K562 (cell line): ENCODE measurements at regions not wholly inside any gene's neighbourhood (a gene's known extent, or its start where the extent isn't known, plus 50 kb on each side); places are given as distances from the start of the nearest gene placed in this dataset.

Experiments
- ATAC-seq: fragments of 200-7000 bp; cut with Tn5 transposase; 3 replicates; pipeline ENCODE4 v1.9.1; 2020; ENCODE audit warnings: moderate library complexity
- BruUV-seq: library from RNA; stranded (reverse); fragments of 400-500 nt; replicated peaks from 2 replicates; lab custom pipeline; 2021; lab: Mats Ljungman, UMichigan
- CTCF ChIA-PET: fragments of 300-600 bp; formaldehyde crosslinking; extraction: SDS; loops from one replicate; lab custom pipeline; 2021; ENCODE audit warnings: low intra/inter-chr PET ratio; lab: Yijun Ruan, JAX
- POLR2A ChIA-PET: fragments of 300-600, 350-650 bp; sonication (Branson Sonifier 250); formaldehyde crosslinking; extraction: SDS; loops from one replicate; lab custom pipeline; 2021; ENCODE audit warnings: antibody characterized with exemption, inconsistent platforms; lab: Yijun Ruan, JAX
- DNase-seq, 4 experiments: peaks; one replicate each; pipeline versions ENCODE4 v3.0.0 to v3.0.0-alpha.2; 2011 to 2018; ENCODE audit warnings: low spot score in 3 of 4, mixed read lengths in 3 of 4; ENCODE audit errors: extremely low read depth in 1 of 4
- FAIRE-seq: peaks from 2 replicates; lab custom pipeline; 2011; peaks lifted over from hg19 to GRCh38; lab: Jason Lieb, UNC
- H2AFZ ChIP-seq: 2 replicates; pipeline ENCODE4 v1.6.0; 2011; ENCODE audit warnings: low read depth, low read length, control low read depth, inconsistent platforms
- H3K27ac ChIP-seq: fragments of 200-600 bp; 3 replicates; pipeline ENCODE4 v1.8.0; 2011; ENCODE audit warnings: low read depth, mild to moderate bottlenecking, control low read depth, inconsistent platforms, low read length, moderate library complexity, mixed read lengths; ENCODE audit errors: extremely low read depth
- H3K27me3 ChIP-seq, 2 experiments: fragments of 300-600 bp in 1 of 2; 2 replicates in 1 of 2; 3 replicates in 1 of 2; pipeline versions ENCODE4 v1.6.0 to v1.8.0; 2011; ENCODE audit warnings: inconsistent platforms in 2 of 2, low read length in 2 of 2, mild to moderate bottlenecking in 1 of 2, mixed read lengths in 1 of 2, moderate library complexity in 1 of 2; ENCODE audit not compliant: control insufficient read depth in 2 of 2, insufficient read depth in 2 of 2
- H3K36me3 ChIP-seq: fragments of 300-600 bp; 3 replicates; pipeline ENCODE4 v1.8.0; 2011; ENCODE audit warnings: mild to moderate bottlenecking, low read length, inconsistent platforms; ENCODE audit not compliant: control insufficient read depth, insufficient read depth
- H3K4me1 ChIP-seq, 2 experiments: fragments of 200-600 bp in 1 of 2; replicated peaks in 1 of 2; 2 replicates in 1 of 2; 3 replicates in 1 of 2; pipeline versions ENCODE4 v1.5.1 to v1.8.0; 2011; ENCODE audit warnings: inconsistent platforms in 2 of 2, low read length in 2 of 2, mild to moderate bottlenecking in 1 of 2, mixed read lengths in 1 of 2, moderate library complexity in 1 of 2; ENCODE audit not compliant: control insufficient read depth in 2 of 2, insufficient read depth in 2 of 2
- H3K4me2 ChIP-seq: 2 replicates; pipeline ENCODE4 v1.6.1; 2011; ENCODE audit warnings: low read length, control low read depth, inconsistent platforms, mixed read lengths; ENCODE audit not compliant: insufficient read depth
- H3K4me3 ChIP-seq: fragments of 200-600 bp; sonication (generic), shearing (Covaris generic); 2 replicates; pipeline ENCODE4 v1.5.1; 2016; ENCODE audit warnings: control low read depth, inconsistent platforms
- H3K79me2 ChIP-seq: fragments of 200-600 bp; 3 replicates; pipeline ENCODE4 v1.8.0; 2011; ENCODE audit warnings: low read length, inconsistent platforms; ENCODE audit not compliant: control insufficient read depth, insufficient read depth
- H3K9ac ChIP-seq, 2 experiments: 2 replicates each; pipeline versions ENCODE4 v1.6.0 to v1.6.1; 2011; ENCODE audit warnings: low read depth in 2 of 2, low read length in 2 of 2, control low read depth in 1 of 2, inconsistent platforms in 1 of 2, mild to moderate bottlenecking in 1 of 2, mixed read lengths in 1 of 2; ENCODE audit not compliant: insufficient read depth in 1 of 2
- H3K9me1 ChIP-seq: one replicate; pipeline ENCODE4 v1.6.0; 2011; ENCODE audit warnings: inconsistent platforms, mild to moderate bottlenecking, low read length, moderate library complexity; ENCODE audit not compliant: control insufficient read depth, insufficient read depth
- H3K9me3 ChIP-seq: replicated peaks from 2 replicates; pipeline ENCODE4 v1.5.1; 2011; ENCODE audit warnings: low read depth, low read length, inconsistent platforms; ENCODE audit not compliant: control insufficient read depth, insufficient read depth
- H4K20me1 ChIP-seq: replicated peaks from 2 replicates; pipeline ENCODE4 v1.6.1; 2011; ENCODE audit warnings: low read length, inconsistent platforms, mixed read lengths; ENCODE audit not compliant: control insufficient read depth, insufficient read depth
- BRF1 ChIP-seq: IDR thresholded peaks from 3 replicates; pipeline ENCODE4 v1.6.1; 2011; ENCODE audit warnings: borderline replicate concordance, mild to moderate bottlenecking; ENCODE audit not compliant: insufficient read length; ENCODE audit errors: extremely low read depth
- CEBPB ChIP-seq: fragments of 450-650 bp; IDR thresholded peaks from 2 replicates; pipeline ENCODE4 v1.6.1; 2016; ENCODE audit warnings: missing genetic modification characterization, missing compliant biosample characterization
- CREB3 ChIP-seq: fragments of 450-650 bp; conservative IDR thresholded peaks from 2 replicates; pipeline ENCODE4 v1.6.1; 2016; ENCODE audit warnings: missing genetic modification characterization, low read depth, mild to moderate bottlenecking, missing compliant biosample characterization, moderate library complexity
- EGR1 ChIP-seq: fragments of 450-650 bp; conservative IDR thresholded peaks from 2 replicates; pipeline ENCODE4 v1.6.1; 2017; ENCODE audit warnings: mild to moderate bottlenecking
- FOS ChIP-seq: IDR thresholded peaks from 3 replicates; pipeline ENCODE4 v1.6.1; 2011; ENCODE audit not compliant: insufficient read length; ENCODE audit errors: extremely low read depth
- FOXA1 ChIP-seq: fragments of 450-650 bp; IDR thresholded peaks from 2 replicates; pipeline ENCODE4 v1.6.1; 2016; ENCODE audit warnings: mild to moderate bottlenecking, borderline replicate concordance
- L3MBTL2 ChIP-seq: fragments of 450-650 bp; IDR thresholded peaks from 2 replicates; pipeline ENCODE4 v1.6.1; 2016; ENCODE audit warnings: mild to moderate bottlenecking, moderate library complexity
- MIER1 ChIP-seq: fragments of 450-650 bp; IDR thresholded peaks from 2 replicates; pipeline ENCODE4 v1.6.1; 2016; ENCODE audit warnings: antibody characterized with exemption, mild to moderate bottlenecking, low read depth
- MTA1 ChIP-seq: fragments of 450-650 bp; IDR thresholded peaks from 2 replicates; pipeline ENCODE4 v1.6.1; 2017; ENCODE audit warnings: borderline replicate concordance
- NFRKB ChIP-seq: fragments of 450-650 bp; IDR thresholded peaks from 2 replicates; pipeline ENCODE4 v1.6.1; 2016; ENCODE audit warnings: low read depth
- RB1 ChIP-seq: fragments of 450-650 bp; IDR thresholded peaks from 2 replicates; pipeline ENCODE4 v1.6.1; 2017; ENCODE audit warnings: low read depth, mild to moderate bottlenecking
- SOX6 ChIP-seq: fragments of 450-650 bp; IDR thresholded peaks from 2 replicates; pipeline ENCODE4 v1.6.1; 2014; ENCODE audit warnings: mild to moderate bottlenecking
- STAT5A ChIP-seq: IDR thresholded peaks from 2 replicates; pipeline ENCODE4 v1.6.1; 2012; ENCODE audit warnings: low read length, inconsistent platforms, borderline replicate concordance
- U2AF1 ChIP-seq: fragments of 200-400 bp; formaldehyde crosslinking; optimal IDR thresholded peaks from 2 replicates; pipeline ENCODE3; 2017; ENCODE audit warnings: mild to moderate bottlenecking, low read depth, low read length, moderate library complexity
- ZNF121 ChIP-seq: sonication (generic); formaldehyde crosslinking; conservative IDR thresholded peaks from 2 replicates; pipeline ENCODE4 v1.8.0; 2022; ENCODE audit warnings: missing genetic modification reagents
- ZNF449 ChIP-seq: fragments of 250-450 bp; sonication (Bioruptor Pico); IDR thresholded peaks from 2 replicates; pipeline ENCODE4 v1.8.0; 2022; ENCODE audit warnings: moderate library complexity, mild to moderate bottlenecking, inconsistent platforms
- in situ Hi-C: fragments of 300-500 bp; cut with MboI; formaldehyde crosslinking; loops from 4 replicates; pipeline ENCODE4 v1.15.0; 2018; ENCODE audit warnings: inconsistent platforms, mixed read lengths
- intact Hi-C: fragments of 100-400 bp; cut with micrococcal nuclease; formaldehyde crosslinking; loops from 2 replicates; pipeline ENCODE4 v1.14.2; 2022

- Histone ChIP-seq H3K27me3 (no peaks in the 10 kb centered on the region), H3K36me3 (no peaks in the 10 kb centered on the region), H2AFZ (no peak overlapping the region), H3K79me2 (no peaks in the 10 kb centered on the region), H3K27ac (no peak overlapping the region), H3K4me2 (no peak overlapping the region), H3K9ac (no peak overlapping the region), H3K9me3 (no peaks in the 10 kb centered on the region), H3K9me1 (no peaks in the 10 kb centered on the region), H4K20me1 (no peaks in the 10 kb centered on the region), H3K4me1 (no peaks in the 10 kb centered on the region), H3K4me3 (no peak overlapping the region)
- intact Hi-C loops (no loop called here), in situ Hi-C loops (no loop called here)
- DNase-seq (no peak), FAIRE-seq (no peak), ATAC-seq (no peak)
- CTCF ChIA-PET, result no interaction called here
- no TSS peak for BruUV-seq
- TF ChIP-seq BRF1, result no peak
- no peak for TF ChIP-seq SOX6
- no peak for TF ChIP-seq U2AF1
- TF ChIP-seq MIER1, result no peak
- no peak for TF ChIP-seq FOS
- TF ChIP-seq L3MBTL2, result no peak
- no peak for TF ChIP-seq MTA1
- TF ChIP-seq CREB3 (tag), result no peak
- no peak for TF ChIP-seq FOXA1
- no peak for TF ChIP-seq RB1
- no peak for TF ChIP-seq ZNF121 (CRISPR knock-in tag)
- no peak for TF ChIP-seq NFRKB
- TF ChIP-seq STAT5A, result no peak
- no peak for TF ChIP-seq EGR1
- no peak for TF ChIP-seq ZNF449 (CRISPR knock-in tag)
- TF ChIP-seq CEBPB (tag), result no peak
- POLR2A ChIA-PET, result interaction anchor here (0.7 kb wide), 1 partner anchor 18 kb away, joined by 4 read pairs; no protein-coding TSS in a partner anchor
These were observed 300.2 kb upstream of the ETAA1 start for GRCh38 chr2:67096886-67097285.
